GM19395 (cell line): ENCODE measurements at regions not wholly inside any gene's neighbourhood (a gene's known extent, or its start where the extent isn't known, plus 50 kb on each side); places are given as distances from the start of the nearest gene placed in this dataset.
"Not testable (repeated sequence)": the region's sequence is repeated elsewhere in the genome, so short reads cannot be mapped to it uniquely, and the experiment has no call there.

Experiments used
- ATAC-seq: cut with Tn5 transposase; IDR thresholded peaks from one replicate; pipeline ENCODE4 v1.9.1; 2021; ENCODE audit warnings: mild to moderate bottlenecking, moderate library complexity; ENCODE audit not compliant: unreplicated experiment

DNA sequence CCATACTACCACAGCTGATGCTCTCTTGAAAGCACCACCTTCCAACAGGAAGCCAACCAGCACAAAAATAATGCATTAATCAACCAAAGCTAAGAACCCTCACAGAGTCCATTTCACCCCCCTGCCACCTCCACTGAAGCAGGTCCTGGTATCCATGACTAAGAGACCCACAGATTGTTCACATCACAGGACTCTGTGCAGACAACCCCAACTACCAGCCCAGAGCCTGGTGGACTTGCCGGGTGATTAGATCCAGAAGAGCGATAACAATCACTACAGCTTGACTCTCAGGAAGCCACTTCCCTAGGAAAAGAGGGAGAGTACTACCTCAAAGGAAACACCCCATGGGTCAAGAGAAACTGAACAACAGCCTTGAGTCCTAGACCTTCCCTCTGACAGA, 528.1 kb downstream of the KIF20B start:
- ATAC-seq: no peak

GRCh38 chr10:90233805-90234204, 532.4 kb downstream of the KIF20B start:
- ATAC-seq: not testable (repeated sequence)

- ATAC-seq: no peak
Observed at GRCh38 chr10:90245623-90246022, 544.2 kb downstream of the KIF20B start.

- ATAC-seq: not testable (repeated sequence)
Observed at GRCh38 chr10:90250784-90251183, 549.4 kb downstream of the KIF20B start.

DNA sequence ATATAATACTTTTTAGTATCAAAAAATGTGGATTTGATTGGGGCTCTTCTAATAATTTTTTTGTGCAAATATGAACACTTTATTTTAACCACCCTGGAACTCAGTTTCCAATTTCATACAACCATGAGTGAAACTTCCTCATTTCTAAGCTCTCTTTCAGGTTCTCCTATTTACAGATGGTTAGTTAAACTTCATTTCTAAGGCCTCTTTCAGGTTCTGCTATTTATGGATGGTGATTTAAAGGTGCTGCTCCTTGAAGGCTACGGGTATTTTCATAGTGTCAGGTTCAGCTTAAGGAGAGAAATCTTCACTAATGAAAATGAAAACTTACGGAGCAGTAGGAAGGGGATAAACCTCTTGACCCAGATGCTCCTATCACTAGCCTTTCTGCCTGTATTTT, 568.3 kb downstream of the KIF20B start:
- no peak for ATAC-seq

GRCh38 chr10:90274721-90275468, 573.5 kb downstream of the KIF20B start:
- no peak for ATAC-seq

- no peak for ATAC-seq
Observed at GRCh38 chr10:90276894-90277475, 575.6 kb downstream of the KIF20B start.

- no peak for ATAC-seq
Observed at GRCh38 chr10:90286406-90286805, 571.4 kb downstream of the HTR7 start.

DNA sequence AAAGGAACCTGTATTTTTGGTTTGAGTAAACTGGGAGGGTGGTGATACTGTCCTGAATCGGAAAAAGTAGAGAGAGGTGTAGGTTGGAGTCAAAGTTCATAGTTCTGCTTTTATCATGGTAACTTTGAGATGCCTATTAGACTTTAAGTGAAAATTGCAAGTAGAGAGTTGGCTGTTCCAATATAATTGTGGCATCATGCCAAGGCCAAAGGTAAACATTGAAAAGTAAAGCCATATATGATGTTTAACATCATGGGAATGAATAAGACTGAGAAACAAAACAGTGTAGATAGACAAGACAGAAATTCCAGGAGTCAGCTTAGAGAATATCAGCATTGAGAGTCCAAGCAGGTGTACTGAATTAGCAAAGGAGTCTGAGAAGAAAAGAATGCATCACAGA, 570.9 kb downstream of the HTR7 start:
- no peak for ATAC-seq

DNA sequence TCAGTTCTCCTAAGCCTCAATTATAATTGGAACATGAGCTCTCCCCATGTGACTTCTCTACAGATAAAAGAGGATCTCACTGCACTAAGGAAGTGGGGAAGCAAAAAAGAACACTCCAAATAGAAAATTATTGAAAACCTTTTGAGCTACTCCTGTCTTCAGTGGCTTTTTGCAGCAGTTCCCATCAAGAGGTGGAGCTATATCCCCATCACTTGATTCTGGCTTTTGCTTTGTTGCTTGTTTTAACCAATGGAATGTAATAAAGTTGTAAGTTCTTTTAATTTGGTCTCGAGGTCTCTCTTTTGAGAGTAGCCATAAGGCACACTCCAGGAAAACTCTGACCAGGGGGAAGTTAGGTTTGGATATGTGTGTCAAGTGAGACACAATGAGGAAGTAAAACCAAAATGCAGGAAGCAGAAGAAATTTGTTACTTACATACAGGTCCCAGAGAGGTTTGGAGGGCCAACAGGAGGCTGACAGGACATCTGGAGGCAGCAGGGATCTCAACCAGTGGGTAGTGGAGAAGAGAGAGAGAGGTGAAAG, 569.4 kb downstream of the HTR7 start:
- ATAC-seq: no peak

DNA sequence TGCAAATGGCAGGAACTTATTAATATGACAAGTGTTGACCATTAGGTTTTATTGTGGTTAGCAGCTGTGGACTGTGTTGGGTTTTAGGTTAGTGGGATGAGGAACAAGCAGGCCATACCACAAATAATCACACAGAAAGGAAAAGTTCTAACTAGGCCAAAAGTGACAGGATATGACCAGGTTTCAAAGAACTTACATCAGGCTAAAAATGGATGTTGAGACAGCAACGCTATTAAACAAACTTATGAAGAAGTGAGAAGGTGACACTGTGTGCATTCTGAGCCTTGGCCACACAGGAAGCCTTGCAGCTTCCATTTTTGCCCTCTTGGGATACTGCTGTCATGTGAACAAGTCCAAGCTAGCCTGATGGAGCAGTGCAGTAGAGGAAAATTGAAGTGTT, 568.8 kb downstream of the HTR7 start:
- ATAC-seq: no peak

GRCh38 chr10:90293616-90294015, 564.2 kb downstream of the HTR7 start:
- no peak for ATAC-seq

DNA sequence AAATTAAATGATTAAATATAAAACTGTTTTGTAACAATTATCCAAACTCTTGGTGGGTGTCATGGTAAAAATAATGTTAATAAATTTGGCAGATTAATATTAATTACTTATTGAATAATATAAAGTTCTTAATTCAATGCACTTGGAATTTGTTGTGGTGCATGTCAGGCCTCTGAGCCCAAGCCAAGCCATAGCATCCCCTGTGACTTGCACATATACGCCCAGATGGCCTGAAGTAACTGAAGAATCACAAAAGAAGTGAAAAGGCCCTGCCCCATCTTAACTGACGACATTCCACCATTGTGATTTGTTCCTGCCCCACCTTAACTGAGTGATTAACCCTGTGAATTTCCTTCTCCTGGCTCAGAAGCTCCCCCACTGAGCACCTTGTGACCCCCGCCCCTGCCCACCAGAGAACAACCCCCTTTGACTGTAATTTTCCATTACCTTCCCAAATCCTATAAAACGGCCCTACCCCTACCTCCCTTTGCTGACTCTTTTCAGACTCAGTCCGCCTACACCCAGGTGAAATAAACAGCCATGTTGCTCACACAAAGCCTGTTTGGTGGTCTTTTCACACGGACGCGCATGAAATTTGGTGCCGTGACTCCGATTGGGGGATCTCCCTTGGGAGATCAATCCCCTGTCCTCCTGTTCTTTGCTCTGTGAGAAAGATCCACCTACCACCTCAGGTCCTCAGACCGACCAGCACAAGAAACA, 562.9 kb downstream of the HTR7 start:
- not testable (repeated sequence) for ATAC-seq

DNA sequence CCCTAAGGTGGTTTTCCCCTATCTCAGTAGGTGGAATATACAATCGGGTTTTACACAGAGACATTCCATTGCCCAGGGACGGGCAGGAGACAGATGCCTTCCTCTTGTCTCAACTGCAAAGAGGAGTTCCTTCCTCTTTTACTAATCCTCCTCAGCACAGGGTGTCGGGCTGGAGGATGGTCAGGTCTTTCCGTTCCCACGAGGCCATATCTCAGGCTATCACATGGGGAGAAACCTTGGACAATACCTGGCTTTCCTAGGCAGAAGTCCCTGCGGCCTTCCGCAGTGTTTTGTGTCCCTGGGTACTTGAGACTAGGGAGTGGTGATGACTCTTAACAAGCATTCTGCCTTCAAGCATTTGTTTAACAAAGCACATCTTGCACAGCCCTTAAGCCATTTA, 555.8 kb downstream of the HTR7 start:
- not testable (repeated sequence) for ATAC-seq

GRCh38 chr10:90302758-90303481, 554.9 kb downstream of the HTR7 start:
- no peak for ATAC-seq

GRCh38 chr10:90304533-90304932, 553.3 kb downstream of the HTR7 start:
- ATAC-seq: no peak

DNA sequence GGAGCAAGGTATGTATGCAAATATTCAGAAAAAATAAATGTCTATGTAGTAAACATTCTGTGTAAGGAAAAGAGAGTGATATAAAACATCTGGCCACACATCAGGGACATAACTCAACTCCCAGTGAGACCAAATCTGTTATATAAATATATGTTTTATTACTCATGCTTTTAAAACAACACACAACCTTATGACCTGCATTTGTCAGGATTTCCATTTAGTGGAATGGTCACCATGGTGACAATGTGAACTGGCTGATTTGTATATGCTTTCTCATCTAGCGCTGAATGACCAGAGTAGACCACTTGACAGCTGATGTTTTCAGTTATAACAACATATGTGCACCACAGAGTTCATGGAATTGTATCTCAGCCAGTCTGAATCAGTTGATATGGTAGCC, 551.7 kb downstream of the HTR7 start:
- no peak for ATAC-seq

DNA sequence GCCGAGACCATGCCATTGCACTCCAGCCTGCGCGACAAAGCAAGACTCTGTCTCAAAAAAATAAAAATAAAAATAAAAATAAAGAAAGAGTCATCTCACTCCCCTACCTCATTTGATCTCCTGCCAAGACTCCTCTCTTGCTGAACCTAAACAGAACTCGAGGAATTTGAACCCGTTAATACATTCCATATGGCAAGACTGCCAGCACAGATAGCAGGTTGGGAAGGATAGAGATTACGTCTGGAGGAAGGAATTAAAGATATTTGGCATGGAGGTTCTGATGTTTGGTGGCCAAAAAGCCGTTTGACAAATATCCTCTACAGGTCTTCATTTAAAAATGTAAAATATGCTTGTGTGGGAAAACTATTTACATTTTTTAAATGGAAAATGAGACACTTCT, 549.6 kb downstream of the HTR7 start:
- ATAC-seq: no peak

GRCh38 chr10:90313576-90314325, 544.1 kb downstream of the HTR7 start:
- ATAC-seq: no peak

GRCh38 chr10:90314718-90315117, 543.1 kb downstream of the HTR7 start:
- ATAC-seq: no peak
